Upper lobe of left lung (tissue), 4 donors: ENCODE measurements at regions not wholly inside any gene's neighbourhood (a gene's known extent, or its start where the extent isn't known, plus 50 kb on each side); places are given as distances from the start of the nearest gene placed in this dataset.

Source experiments
- POLR2AphosphoS5 ChIP-seq, 2 donors: sonication (generic); formaldehyde crosslinking; IDR thresholded peaks; one replicate each; pipeline ENCODE4 v1.5.1; 2017; ENCODE audit warnings: antibody characterized with exemption in 2 of 2
- TF ChIP-seq, protein P1 (sequence below), 6 experiments: fragments of 450-650 bp in 4 of 6; fragments of 200-600 bp in 2 of 6; sonication (generic) in 2 of 6; IDR thresholded peaks; one replicate each; pipeline ENCODE4 v1.5.1; 2016 to 2019; ENCODE audit warnings: antibody characterized with exemption in 6 of 6

DNA sequence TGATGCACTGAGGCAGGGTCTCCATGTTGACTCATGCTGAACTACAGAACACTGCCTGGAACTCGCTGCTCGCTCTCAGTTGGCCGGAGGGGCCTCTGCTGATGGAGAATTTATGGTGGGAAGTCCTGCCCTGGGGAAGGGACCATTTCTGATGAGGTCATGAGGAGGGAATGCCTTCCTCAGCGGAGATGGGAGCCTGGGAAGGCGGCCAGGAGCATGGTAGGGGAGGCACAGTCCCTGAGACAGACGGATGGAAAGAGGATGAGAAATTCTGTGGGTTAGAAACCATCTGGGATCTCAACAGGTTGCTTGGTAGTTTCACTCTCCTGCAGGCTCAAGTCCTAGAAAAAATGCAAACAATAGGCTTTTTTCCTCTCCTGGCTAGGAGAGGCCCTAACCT, 56.8 kb upstream of the TPM1 start:
- TF ChIP-seq POLR2AphosphoS5 (IDR thresholded peaks at IDR 0.05): no peak
- TF ChIP-seq, protein P1, sequence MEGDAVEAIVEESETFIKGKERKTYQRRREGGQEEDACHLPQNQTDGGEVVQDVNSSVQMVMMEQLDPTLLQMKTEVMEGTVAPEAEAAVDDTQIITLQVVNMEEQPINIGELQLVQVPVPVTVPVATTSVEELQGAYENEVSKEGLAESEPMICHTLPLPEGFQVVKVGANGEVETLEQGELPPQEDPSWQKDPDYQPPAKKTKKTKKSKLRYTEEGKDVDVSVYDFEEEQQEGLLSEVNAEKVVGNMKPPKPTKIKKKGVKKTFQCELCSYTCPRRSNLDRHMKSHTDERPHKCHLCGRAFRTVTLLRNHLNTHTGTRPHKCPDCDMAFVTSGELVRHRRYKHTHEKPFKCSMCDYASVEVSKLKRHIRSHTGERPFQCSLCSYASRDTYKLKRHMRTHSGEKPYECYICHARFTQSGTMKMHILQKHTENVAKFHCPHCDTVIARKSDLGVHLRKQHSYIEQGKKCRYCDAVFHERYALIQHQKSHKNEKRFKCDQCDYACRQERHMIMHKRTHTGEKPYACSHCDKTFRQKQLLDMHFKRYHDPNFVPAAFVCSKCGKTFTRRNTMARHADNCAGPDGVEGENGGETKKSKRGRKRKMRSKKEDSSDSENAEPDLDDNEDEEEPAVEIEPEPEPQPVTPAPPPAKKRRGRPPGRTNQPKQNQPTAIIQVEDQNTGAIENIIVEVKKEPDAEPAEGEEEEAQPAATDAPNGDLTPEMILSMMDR (IDR thresholded peaks at IDR 0.05): no peak
